HUES6 (cell line): ENCODE measurements at regions not wholly inside any gene's neighbourhood (a gene's known extent, or its start where the extent isn't known, plus 50 kb on each side); places are given as distances from the start of the nearest gene placed in this dataset.
"Not testable (repeated sequence)": the region's sequence is repeated elsewhere in the genome, so short reads cannot be mapped to it uniquely, and the experiment has no call there.

Experiments
- H3K27ac ChIP-seq: 2 replicates; pipeline ENCODE4 v1.7.0; 2013; ENCODE audit warnings: low read depth, mild to moderate bottlenecking, low read length, inconsistent platforms
- H3K27me3 ChIP-seq: 2 replicates; pipeline ENCODE4 v1.6.1; 2013; ENCODE audit warnings: low read length; ENCODE audit not compliant: control insufficient read depth, insufficient read depth
- H3K36me3 ChIP-seq: 2 replicates; pipeline ENCODE4 v1.6.1; 2013; ENCODE audit warnings: low read length; ENCODE audit not compliant: control insufficient read depth, insufficient read depth
- H3K4me1 ChIP-seq: 2 replicates; pipeline ENCODE4 v1.6.1; 2013; ENCODE audit warnings: low read length; ENCODE audit not compliant: control insufficient read depth, insufficient read depth
- H3K4me3 ChIP-seq: 2 replicates; pipeline ENCODE4 v1.5.1; 2013; ENCODE audit warnings: low read depth, low read length
- H3K9ac ChIP-seq: one replicate; pipeline ENCODE4 v1.6.1; 2013; ENCODE audit warnings: mild to moderate bottlenecking, low read length
- H3K9me3 ChIP-seq: 2 replicates; pipeline ENCODE4 v1.6.1; 2013; ENCODE audit warnings: low read depth, low read length; ENCODE audit not compliant: control insufficient read depth, insufficient read depth

- not testable (repeated sequence) for H3K9ac ChIP-seq, H3K36me3 ChIP-seq, H3K4me1 ChIP-seq, H3K27me3 ChIP-seq, H3K27ac ChIP-seq, H3K4me3 ChIP-seq, H3K9me3 ChIP-seq
Measured at GRCh38 chr17:64791691-64792090, 127.6 kb downstream of the LRRC37A3 start.

GRCh38 chr17:64791226-64791625 lies 128.1 kb downstream of the LRRC37A3 start:
- not testable (repeated sequence) for H3K27ac ChIP-seq, H3K9ac ChIP-seq

DNA sequence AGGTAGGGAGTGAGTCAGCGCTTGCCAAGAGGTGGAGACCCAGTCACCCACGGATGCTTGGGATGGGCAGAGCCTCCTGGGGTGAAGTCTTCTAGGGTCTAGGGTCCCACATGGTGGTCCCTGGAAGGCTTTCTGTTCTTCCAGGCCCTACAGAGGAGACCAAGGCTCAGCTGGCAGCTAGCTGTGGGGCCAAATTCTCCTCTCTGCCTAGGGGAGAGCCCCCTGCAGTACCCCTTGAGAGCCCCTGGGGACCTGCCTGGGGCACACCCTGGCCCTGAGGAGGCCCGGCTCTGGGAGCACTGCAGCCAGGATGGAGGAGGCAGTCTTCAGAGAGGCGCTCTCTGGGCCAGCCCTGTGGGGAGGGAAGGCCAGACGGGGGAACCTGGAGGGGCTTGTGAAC lies 128.6 kb upstream of the SMURF2 start:
- H3K27ac ChIP-seq, H3K9ac ChIP-seq, H3K9me3 ChIP-seq, H3K4me1 ChIP-seq, H3K27me3 ChIP-seq, H3K36me3 ChIP-seq, H3K4me3 ChIP-seq: not testable (repeated sequence)

More at GRCh38 chr17:64791226-64791625, 128.1 kb downstream of the LRRC37A3 start:
- not testable (repeated sequence) for H3K27me3 ChIP-seq, H3K9me3 ChIP-seq, H3K4me3 ChIP-seq, H3K36me3 ChIP-seq, H3K4me1 ChIP-seq

DNA sequence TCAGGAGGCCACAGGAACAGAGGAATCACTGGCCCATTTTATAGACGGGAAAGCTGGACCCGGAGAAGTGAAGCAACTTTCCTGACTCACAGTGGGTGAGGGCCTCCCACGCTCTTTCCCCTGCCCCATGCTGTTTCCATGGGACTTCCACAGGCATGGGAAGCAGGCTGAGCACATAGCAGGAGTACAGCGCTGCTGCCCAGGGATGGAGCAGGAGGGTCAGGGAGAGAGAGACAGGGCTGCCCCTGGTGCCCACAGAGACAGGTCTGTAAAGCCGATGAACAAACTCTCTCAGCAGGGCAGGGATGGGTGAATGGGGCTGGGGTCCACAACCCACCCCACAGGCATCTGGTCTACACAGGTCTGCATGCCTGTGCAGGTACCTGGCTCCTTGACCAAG lies 128.1 kb upstream of the SMURF2 start:
- H3K27ac ChIP-seq, H3K9ac ChIP-seq, H3K27me3 ChIP-seq, H3K4me1 ChIP-seq, H3K4me3 ChIP-seq, H3K36me3 ChIP-seq, H3K9me3 ChIP-seq: not testable (repeated sequence)

- H3K4me1 ChIP-seq, H3K27ac ChIP-seq, H3K9ac ChIP-seq, H3K9me3 ChIP-seq, H3K36me3 ChIP-seq, H3K27me3 ChIP-seq, H3K4me3 ChIP-seq: not testable (repeated sequence)
Measured at GRCh38 chr17:64789061-64789445, 126.9 kb upstream of the SMURF2 start.

DNA sequence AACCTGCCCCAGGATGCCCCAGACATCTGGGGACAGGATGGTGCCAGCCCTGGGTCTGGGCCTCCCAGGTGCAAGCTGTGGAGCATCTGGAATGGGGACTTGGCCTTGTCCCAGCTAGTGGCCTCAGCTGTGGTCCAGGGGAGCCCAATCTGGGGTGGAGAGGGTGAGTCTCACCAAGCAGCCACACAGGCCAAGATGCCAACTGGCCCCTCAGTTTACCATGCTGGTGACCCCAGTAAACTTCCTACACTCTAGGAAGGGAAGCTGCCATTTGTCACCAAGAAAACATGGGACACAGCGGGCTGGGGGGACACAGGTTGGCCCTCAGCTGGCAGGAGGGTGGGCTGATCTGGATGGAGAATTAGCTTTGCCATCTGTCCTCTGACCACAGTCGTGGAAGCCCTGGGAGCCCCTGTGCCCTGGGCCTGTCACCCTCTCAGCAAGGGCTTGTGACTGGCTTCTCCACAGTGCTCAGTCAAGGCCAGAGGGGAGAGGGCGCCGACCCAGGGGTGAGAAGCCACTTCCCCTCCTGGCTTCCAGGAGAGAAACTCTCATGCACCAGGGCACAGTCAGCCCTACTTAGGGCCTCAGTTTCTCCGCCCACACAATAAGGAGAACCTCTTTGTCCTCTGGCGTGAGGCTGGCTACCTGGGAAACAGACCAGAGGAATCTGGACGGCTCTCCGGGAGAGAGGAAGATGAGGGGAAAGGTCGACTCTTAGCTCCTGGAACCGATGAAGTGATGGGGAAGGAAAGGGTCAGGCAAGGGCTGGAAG lies 126.4 kb upstream of the SMURF2 start:
- Histone ChIP-seq H3K4me3 (no peak overlapping the region), H3K27ac (no peak overlapping the region), H3K9ac (no peak overlapping the region), H3K4me1 (peaks cover 5% of the 10 kb centered on the region; the same call in 1 of the 2 replicates), H3K36me3 (peaks cover 5% of the 10 kb centered on the region; the same call in 1 of the 2 replicates), H3K9me3 (no peaks in the 10 kb centered on the region), H3K27me3 (0 out of 2 replicates have a peak, but pooled peaks cover under 1% of the 10 kb centered on the region)

DNA sequence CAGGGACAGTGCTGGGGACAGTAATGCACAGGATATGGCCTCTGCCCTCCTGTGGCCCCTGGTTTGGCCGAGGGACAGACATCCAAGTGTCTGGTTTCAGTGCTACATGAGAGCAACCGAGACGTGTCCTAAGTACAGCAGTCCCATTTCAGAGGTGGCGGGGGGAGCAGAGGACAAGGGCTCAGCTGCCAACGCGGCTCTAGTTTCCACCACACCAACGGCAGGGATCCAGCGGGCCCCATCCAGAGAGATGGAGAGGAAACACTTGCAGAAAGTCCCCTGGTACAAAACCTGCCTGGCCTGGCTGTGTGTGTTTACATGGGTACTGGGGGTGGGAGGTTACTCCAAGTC lies 125.8 kb upstream of the SMURF2 start:
- Histone ChIP-seq H3K9me3 (no peaks in the 10 kb centered on the region), H3K36me3 (peaks cover 5% of the 10 kb centered on the region; the same call in 1 of the 2 replicates), H3K4me1 (peaks cover 5% of the 10 kb centered on the region; the same call in 1 of the 2 replicates), H3K27me3 (0 out of 2 replicates have a peak, but pooled peaks cover 3% of the 10 kb centered on the region), H3K9ac (no peak overlapping the region), H3K4me3 (no peak overlapping the region), H3K27ac (no peak overlapping the region)

GRCh38 chr17:64787255-64787920 lies 125.3 kb upstream of the SMURF2 start:
- no peak overlapping the region for H3K27ac ChIP-seq
- no peaks in the 10 kb centered on the region for H3K9me3 ChIP-seq
- peaks cover 8% of the 10 kb centered on the region; the same call in 1 of the 2 replicates for H3K27me3 ChIP-seq
- no peak overlapping the region for H3K4me3 ChIP-seq
- H3K4me1 ChIP-seq: peaks cover 5% of the 10 kb centered on the region; the same call in 1 of the 2 replicates
- H3K36me3 ChIP-seq: peaks cover 5% of the 10 kb centered on the region; the same call in 1 of the 2 replicates
- H3K9ac ChIP-seq: no peak overlapping the region

DNA sequence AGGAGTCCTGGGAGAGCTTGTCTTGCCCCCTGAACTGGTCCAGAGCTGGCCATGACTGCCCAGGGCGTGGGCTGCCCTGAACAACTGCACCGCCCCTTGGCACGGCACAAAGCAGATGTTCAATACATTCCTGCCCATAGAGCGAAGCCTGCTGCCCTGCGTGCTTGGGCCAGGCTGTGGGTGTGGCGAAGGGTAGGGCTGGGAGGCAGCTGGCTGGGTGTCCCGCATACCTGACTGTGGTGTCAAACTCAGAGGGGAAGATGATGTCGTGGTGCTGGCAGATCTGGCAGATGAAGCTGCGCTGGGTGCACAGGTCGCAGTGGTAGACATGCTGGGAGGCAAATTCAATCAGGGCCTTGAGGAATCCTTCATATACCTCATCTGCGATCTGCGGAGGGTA lies 124.2 kb upstream of the SMURF2 start:
- peaks cover 19% of the 10 kb centered on the region for H3K27me3 ChIP-seq
- peaks cover 14% of the 10 kb centered on the region; the same call in 1 of the 2 replicates for H3K4me1 ChIP-seq
- H3K36me3 ChIP-seq: 0 out of 2 replicates have a peak, but pooled peaks cover 2% of the 10 kb centered on the region
- H3K4me3 ChIP-seq: no peak overlapping the region
- no peak overlapping the region for H3K27ac ChIP-seq
- no peak overlapping the region for H3K9ac ChIP-seq
- no peaks in the 10 kb centered on the region for H3K9me3 ChIP-seq

GRCh38 chr17:64785011-64785421 lies 122.9 kb upstream of the SMURF2 start:
- Histone ChIP-seq H3K9ac (no peak overlapping the region), H3K4me1 (peaks cover 14% of the 10 kb centered on the region; the same call in 1 of the 2 replicates), H3K27ac (no peak overlapping the region), H3K27me3 (peaks cover 31% of the 10 kb centered on the region), H3K9me3 (no peaks in the 10 kb centered on the region), H3K4me3 (no peak overlapping the region), H3K36me3 (0 out of 2 replicates have a peak, but pooled peaks cover 2% of the 10 kb centered on the region)

- Histone ChIP-seq H3K9ac (no peak overlapping the region), H3K27me3 (peaks cover 36% of the 10 kb centered on the region), H3K4me3 (no peak overlapping the region), H3K4me1 (peaks cover 14% of the 10 kb centered on the region; the same call in 1 of the 2 replicates), H3K27ac (no peak overlapping the region), H3K36me3 (0 out of 2 replicates have a peak, but pooled peaks cover 2% of the 10 kb centered on the region), H3K9me3 (no peaks in the 10 kb centered on the region)
Measured at GRCh38 chr17:64784353-64785010, 122.4 kb upstream of the SMURF2 start.
